ENCODE measurements at regions not wholly inside any gene's neighbourhood (a gene's known extent, or its start where the extent isn't known, plus 50 kb on each side); places are given as distances from the start of the nearest gene placed in this dataset.

DNA sequence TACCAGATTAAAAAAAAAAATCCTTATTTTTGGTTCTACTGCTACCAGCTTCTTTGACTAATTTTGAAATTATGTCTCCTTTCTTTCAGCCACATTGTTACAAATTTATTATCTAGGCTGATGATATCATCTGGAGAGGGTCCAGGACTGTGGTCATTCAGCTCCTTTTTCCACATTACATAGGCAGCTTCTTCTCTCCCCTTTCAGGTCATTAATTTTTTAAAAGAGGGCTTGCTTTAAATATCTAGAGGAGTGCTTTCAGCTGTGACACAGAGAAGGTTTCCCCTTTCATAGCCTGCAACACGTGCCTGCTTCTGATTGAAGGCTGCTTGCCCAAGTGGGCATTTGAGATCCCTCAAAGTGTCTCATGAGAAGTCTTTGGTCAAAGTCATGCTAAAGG lies 155.7 kb upstream of the PAPPA start:
- peak overlapping the region; percentile 5 to 83; a peak in 3 of 4 replicates for H3K27ac ChIP-seq (ENCODE audit: low read depth in 2 of 2, low read length in 1 of 2)
- H3F3A ChIP-seq (replicated peaks; ENCODE audit: insufficient read depth) = peaks cover 40% of the 10 kb centered on the region
- ChIA-PET POLR2A (no interaction called here), CTCF (interaction anchor here (1.9 kb wide), 1 partner anchor 404 kb away, joined by 4 read pairs; no protein-coding TSS in a partner anchor)
- H4K20me1 ChIP-seq (ENCODE audit: insufficient read depth) = no peaks in the 10 kb centered on the region
- no peak overlapping the region for H3K4me2 ChIP-seq
- TF ChIP-seq PBX3 (IDR thresholded peaks at IDR 0.05) (peak; percentile 75), NFIC (IDR thresholded peaks at IDR 0.05; ENCODE audit: borderline replicate concordance) (peak; percentile 84), RAD21 (IDR thresholded peaks at IDR 0.05; ENCODE audit: low read length) (no peak), MEF2A (IDR thresholded peaks at IDR 0.05; ENCODE audit: borderline replicate concordance, low read depth) (peak; percentile 56; the same call in 1 of the 2 replicates), EP300 (IDR thresholded peaks at IDR 0.05; ENCODE audit: borderline replicate concordance in 1 of 2, low read depth in 1 of 2, low read length in 1 of 2) (peak in 1 of 2 experiments; percentile 74; a peak in 1 of 4 replicates), JUND (IDR thresholded peaks at IDR 0.05) (peak; percentile 70), ELF1 (IDR thresholded peaks at IDR 0.05) (no peak), GABPA (IDR thresholded peaks at IDR 0.05; ENCODE audit: low read depth) (no peak), REST (IDR thresholded peaks at IDR 0.05; ENCODE audit: low read depth, low read length) (no peak), TEAD4 (IDR thresholded peaks at IDR 0.05; ENCODE audit: borderline replicate concordance, insufficient read depth) (0 out of 2 replicates have a peak, but pooled peaks have one; percentile 13), NRF1 (IDR thresholded peaks at IDR 0.05; ENCODE audit: low read depth, low read length) (no peak), TCF12 (IDR thresholded peaks at IDR 0.05) (peak; percentile 74), TAF1 (IDR thresholded peaks at IDR 0.05; ENCODE audit: borderline replicate concordance, low read depth, low read length) (no peak), FOSL2 (IDR thresholded peaks at IDR 0.05; ENCODE audit: borderline replicate concordance, low read depth) (peak; percentile 42; the same call in 1 of the 2 replicates)
- TF ChIP-seq, protein P1, sequence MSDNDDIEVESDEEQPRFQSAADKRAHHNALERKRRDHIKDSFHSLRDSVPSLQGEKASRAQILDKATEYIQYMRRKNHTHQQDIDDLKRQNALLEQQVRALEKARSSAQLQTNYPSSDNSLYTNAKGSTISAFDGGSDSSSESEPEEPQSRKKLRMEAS (IDR thresholded peaks at IDR 0.05; ENCODE audit: low read depth) = peak; percentile 95
- TF ChIP-seq, protein P2, sequence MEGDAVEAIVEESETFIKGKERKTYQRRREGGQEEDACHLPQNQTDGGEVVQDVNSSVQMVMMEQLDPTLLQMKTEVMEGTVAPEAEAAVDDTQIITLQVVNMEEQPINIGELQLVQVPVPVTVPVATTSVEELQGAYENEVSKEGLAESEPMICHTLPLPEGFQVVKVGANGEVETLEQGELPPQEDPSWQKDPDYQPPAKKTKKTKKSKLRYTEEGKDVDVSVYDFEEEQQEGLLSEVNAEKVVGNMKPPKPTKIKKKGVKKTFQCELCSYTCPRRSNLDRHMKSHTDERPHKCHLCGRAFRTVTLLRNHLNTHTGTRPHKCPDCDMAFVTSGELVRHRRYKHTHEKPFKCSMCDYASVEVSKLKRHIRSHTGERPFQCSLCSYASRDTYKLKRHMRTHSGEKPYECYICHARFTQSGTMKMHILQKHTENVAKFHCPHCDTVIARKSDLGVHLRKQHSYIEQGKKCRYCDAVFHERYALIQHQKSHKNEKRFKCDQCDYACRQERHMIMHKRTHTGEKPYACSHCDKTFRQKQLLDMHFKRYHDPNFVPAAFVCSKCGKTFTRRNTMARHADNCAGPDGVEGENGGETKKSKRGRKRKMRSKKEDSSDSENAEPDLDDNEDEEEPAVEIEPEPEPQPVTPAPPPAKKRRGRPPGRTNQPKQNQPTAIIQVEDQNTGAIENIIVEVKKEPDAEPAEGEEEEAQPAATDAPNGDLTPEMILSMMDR (IDR thresholded peaks at IDR 0.05) = no peak
- no peaks in the 10 kb centered on the region for H3K27me3 ChIP-seq (ENCODE audit: insufficient read depth)
- H3K4me3 ChIP-seq (ENCODE audit: low read depth in 2 of 2, low read length in 1 of 2) = no peak overlapping the region
- no peak overlapping the region for H2AFZ ChIP-seq (ENCODE audit: low read depth)
- WGBS (ENCODE audit: low lambda C conversion rate) = 12% methylated on average over 1 of the region's 1 CpG
- no peaks in the 10 kb centered on the region for H3K9me3 ChIP-seq
- peaks cover 0 to 40% of the 10 kb centered on the region in 2 experiments; a peak in 2 of 4 replicates for H3K4me1 ChIP-seq (ENCODE audit: control insufficient read depth in 1 of 2, insufficient read depth in 2 of 2, low read depth in 1 of 2, low read length in 1 of 2)
- no peaks in the 10 kb centered on the region for H3K79me2 ChIP-seq (ENCODE audit: insufficient read depth)
- H3K9ac ChIP-seq = peak overlapping the region; percentile 40; the same call in 1 of the 2 replicates
- DNase-seq = no peak
- no peaks in the 10 kb centered on the region for H3K36me3 ChIP-seq (replicated peaks in 1 of 2; ENCODE audit: control insufficient read depth in 1 of 2, insufficient read depth in 2 of 2, low read length in 1 of 2)
- H3K9me2 ChIP-seq = no peaks in the 10 kb centered on the region

Data from SK-N-SH (cell line).